ENCODE measurements at regions not wholly inside any gene's neighbourhood (a gene's known extent, or its start where the extent isn't known, plus 50 kb on each side); places are given as distances from the start of the nearest gene placed in this dataset.

DNA sequence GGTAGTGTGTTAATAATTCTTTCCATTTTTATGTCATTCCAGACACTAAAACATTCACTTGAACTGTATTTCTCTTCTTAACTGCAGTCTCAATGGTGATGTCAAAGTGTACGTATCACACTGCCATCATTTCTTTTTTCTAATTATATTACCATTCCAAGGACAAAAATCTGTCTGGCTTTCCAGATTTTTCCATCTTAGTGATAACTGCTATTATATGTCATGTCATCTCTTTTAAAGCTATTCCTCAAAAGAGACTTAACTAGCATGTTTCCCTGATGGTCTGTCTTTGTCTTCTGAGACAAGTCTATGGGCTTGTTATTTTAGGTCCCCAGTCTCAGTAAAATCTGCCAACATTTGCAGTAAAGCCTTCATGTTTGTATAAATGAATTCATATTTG lies 1207.1 kb downstream of the PCDH17 start:
- no peak for DNase-seq

DNA sequence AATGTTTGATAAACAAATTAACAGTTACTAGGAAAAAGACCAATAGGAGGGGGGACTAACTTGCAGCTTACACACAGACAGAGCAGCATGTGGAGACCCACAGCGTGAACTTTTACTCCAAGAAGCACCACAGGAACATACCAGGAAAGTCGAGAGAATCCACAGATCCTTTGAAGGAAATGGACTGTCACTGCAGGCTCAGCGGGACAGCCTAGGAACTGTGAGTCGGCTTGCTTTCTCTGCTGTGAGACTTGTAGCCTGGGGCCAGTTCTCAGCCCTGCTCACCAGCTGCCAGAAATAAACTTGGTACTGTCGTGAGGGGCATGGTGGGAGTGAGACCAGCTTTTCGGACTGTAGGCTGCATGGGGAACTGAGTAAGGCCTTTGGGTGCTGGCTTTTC lies 1211.5 kb downstream of the PCDH17 start:
- no peak for DNase-seq

DNA sequence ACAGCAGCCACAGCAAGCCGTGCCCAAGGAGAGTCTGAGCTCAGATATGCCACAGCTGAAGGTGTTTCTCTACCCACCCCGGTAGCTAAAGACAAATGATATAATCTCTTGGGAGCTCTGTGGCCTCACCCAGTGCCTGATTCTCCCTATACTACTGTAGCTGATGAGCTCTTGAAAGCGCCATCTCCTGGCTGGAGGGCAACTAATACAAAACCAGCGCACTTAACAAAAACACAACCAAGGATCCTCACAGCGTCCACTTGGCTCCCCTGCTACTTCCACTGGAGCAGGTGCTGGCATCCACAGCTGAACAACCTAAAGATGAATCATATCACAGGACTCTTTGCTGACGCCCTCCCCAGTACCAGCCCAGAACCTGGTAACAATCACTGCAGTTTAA lies 1212.0 kb downstream of the PCDH17 start:
- DNase-seq = no peak

DNA sequence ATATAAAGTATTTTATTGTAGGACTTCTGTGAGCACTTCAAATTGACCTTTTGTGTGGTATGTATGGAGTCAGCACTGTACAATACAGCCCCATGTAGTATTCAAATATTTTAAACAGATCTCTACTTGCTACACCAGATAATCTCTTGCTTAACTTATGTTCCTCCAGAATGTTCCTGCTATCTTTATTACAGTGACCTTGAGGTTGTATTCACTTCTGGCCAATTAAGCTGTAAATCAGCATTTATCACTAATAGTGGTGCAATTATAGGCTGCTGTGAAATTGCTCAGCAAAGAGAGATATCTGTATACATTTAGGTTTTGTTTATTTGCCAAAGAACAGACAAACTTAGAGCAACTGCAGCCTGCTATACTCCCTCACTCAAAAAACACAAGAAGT lies 1218.6 kb downstream of the PCDH17 start:
- peak in 1 of 2 experiments; percentile 23 for DNase-seq

DNA sequence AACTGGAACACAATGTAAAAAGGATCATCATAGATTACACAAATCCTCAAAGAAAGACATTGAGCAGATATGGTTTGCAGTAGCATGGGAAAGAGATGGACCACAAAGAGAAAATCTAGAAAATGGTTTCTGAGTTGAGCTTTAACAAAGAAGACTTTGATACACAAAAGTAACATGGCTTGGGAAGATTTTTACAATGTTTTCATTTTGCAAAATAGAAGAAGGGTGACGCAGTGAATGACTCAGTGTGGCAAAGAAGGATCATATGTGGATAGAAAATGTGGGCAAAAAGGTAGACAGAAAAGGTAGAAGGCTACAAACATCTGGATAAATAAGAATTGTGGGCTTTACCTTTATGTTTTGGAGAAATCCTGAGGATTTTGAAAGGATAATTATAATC lies 1220.5 kb downstream of the PCDH17 start:
- DNase-seq = no peak

DNA sequence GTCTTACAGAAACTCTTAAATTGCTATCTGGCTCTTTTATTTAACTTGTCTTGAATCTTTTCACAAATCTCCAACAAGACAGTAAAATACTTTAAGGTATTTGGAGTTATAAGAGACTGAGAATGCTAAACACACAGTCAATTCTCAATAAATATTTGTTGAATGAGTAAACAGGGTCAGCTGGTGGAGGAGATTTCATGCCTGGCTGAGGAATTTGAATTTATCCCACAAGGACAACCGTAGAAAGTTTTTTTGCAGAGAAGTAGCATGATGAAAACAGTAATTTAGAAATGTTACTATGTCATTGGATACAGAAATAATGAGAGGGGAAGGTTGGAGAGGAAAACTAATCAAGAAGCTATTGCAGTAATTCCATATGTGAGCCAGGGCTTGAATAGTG lies 1223.7 kb downstream of the PCDH17 start:
- DNase-seq = no peak

DNA sequence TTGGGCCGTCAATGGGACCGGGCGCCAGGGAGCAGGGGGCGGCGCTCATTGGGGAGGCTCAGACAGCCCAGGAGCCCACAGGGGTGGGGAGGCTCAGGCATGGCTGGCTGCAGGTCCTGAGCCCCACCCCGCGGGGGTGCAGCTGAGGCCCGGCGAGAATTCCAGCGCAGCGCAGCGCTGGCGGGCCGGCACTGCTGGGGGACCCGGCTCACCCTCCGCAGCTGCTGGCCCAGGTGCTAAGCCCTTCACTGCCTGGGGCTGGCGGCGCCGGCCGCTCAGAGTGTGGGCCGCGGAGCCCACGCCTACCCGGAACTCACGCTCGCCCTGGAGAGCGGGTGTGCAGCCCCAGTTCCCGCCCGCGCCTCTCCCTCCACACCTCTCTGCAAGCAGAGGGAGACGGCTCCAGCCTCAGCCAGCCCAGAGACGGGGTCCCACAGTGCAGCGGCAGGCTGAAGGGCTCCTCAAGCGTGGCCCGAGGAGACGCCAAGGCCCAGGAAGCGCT lies 1227.4 kb downstream of the PCDH17 start:
- no peak for DNase-seq

DNA sequence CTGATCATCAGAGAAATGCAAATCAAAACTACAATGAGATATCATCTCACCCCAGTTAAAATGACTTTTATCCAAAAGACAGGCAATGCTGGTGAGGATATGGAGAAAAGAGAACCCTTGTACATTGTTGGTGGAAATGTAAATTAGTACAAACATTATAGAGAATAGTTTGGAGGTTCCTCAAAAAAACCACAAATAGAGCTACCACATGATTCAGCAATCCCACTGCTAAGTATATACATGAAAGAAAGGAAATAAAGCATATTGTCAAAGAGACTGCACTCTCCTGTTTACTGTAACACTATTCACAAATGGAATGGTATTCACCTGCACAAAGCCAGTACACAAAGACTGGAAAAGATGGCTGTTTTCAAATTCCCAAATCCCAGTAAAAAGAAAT lies 1233.7 kb downstream of the PCDH17 start:
- no peak for DNase-seq

DNA sequence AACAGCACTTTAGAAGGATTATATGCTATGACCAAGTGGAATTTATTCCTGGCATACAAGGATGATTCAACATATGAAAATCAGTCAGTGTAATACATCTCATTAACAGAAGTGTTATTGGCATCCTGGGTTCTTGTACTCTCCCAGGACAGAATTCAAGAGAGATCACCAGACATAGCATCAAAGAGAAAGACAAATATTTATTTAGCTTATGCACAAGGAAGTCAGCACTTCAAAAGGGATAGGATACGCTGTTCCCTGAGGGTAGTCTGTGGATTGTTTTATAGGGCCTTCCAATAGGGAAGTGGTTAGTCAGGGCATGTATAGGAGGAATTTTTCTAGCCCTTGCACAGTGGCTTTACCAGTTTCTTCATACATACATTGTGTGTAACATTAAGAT lies 1238.0 kb downstream of the PCDH17 start:
- no peak for DNase-seq

DNA sequence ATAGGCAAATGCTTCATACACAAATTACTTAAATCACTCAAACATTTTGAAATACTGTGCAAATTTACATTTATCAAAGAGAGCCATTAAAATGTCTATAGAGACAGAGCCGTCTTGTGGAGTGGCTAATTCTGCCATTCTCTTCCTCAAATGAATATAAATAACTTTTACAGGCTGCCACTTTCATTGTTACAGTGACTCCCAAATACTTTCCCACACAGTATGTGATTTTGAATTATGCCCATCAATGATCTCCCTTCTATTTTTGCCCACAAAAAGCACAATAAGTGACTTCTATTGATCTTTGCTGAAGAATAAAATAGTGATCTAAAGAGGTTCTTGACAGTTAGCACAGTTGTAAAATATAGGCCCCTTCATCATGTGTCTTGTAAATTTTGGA lies 1244.9 kb downstream of the PCDH17 start:
- DNase-seq = no peak

DNA sequence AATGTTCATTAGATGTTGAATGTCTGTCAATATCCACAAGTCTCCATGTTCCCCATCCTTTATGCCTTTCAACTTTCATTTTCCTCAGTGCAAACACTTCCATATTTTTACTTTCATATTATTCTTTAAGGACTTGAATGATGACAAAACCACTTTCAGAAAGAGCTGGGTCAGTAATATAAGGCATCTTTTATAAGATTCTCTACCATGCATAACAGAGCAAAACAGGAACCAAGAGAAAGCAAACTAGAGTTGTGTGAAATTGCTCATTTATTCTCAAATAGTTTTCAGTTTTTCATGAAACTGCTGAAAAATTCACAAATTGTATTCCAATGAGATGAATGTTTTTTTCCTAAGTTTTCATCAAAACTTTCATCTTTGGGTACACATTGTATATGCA lies 1247.6 kb downstream of the PCDH17 start:
- no peak for DNase-seq

DNA sequence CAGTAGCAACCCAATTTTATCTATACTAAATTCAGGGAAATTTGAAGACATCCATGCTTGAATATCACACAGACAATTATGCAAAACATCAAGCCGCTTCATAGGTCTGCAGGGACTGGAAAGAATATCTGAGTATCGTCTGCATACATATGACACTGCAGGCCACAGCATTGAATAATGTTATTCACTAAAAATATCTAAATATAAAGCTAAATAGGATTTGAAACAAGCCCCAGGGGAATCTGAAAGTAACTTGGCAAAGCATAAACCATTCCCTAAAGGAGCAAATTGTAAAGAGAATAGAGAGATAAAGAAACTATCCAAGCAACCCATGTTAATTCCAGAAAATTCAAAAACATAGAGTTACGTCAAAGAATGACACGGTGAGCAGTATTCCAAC lies 1251.0 kb downstream of the PCDH17 start:
- DNase-seq = no peak

DNA sequence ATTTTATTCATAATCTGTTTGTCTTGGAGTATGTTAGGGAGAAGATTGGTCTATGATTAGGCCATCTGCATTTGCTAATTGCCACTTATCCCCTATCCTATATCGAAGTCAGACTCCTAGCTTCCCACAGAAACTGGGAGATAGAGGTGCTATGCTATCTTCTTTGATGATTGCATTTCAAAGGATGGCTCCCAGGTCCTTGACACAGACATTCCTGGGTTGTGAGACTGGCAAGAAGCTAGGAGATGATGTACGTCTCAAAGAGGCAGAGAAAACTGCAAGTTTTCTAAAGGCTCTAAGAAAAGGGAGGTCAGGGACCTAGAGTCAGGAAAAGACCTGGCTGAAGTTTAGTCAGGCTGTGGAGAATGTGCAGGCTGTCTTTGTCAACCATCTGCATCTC lies 1251.9 kb downstream of the PCDH17 start:
- DNase-seq = peak in 1 of 2 experiments; percentile 19

DNA sequence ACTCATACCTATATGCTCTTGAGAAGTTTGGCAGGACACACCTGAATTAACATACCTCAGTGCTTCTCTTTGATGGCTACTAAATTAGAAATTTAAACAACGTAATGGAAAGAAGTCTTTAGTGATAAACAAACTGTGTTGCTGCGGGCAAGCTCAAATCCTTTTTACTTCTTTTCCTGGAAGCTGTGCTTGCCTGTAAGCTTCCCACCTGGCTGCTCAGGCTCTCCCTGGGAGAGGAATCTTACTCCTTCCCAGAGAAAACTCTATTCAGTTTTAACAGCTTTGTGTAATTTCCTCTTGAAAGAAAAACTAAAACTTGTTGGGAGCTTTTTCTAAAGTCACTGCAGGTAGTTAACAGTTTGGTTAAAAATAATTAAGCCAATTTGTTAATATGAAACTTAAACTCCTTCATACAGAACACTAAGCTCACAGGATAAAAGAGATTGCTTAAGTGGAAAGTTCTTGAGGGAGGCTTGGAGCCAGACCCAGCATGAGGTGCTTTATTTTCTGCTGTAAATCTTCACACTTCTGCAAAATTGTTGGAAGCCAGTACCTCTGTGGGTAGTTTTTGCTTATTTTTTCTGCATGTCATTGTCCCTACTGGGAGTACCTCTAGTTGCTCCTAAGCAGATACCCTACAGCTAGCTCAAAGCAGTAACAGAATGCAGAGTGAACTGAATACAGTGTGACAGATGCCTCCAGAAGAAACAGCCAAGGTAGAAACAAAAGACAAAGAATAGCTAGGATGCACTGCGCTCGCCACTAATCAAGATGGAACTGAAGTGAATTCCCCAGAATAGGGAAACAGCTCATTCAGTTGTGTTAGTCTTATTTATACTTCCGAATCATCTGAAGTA lies 1253.0 kb downstream of the PCDH17 start:
- no peak for DNase-seq

DNA sequence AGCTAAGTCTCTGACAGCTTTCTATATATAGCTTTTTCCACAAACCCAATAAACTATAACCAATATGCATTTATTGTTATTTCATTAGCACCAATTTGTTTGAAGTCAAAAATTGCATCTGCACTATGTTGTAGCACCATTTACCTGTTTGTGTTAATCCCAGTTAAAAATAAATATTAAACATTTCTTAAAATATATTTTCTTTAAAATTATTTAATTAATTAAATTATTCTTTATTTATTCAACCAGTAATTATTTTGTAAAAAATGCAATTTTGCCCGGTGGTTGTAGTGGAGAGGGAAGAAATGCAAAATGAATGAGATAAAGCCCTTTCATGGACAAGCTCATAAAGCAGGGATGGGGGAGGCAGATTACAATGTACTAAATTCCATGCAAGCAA lies 1257.9 kb downstream of the PCDH17 start:
- DNase-seq = no peak

DNA sequence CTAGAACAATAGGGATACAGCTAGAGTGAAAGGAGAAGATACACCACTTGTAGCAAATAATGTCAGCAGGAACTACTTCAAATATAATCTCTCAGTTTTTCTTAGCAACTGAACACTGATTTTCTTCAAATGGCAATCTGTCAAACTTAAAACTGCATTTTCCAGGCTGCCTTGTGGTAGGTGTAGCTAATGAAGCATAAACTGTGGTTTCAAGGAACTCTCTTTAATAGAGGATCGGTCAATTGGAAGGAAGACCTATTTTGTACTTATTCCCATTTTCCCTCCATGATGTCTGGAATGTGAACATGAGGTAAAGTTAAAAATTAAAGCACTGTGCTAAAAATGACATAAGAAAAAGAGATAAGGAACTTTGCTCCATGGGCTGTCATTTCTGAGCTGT lies 1261.9 kb downstream of the PCDH17 start:
- DNase-seq = no peak

DNA sequence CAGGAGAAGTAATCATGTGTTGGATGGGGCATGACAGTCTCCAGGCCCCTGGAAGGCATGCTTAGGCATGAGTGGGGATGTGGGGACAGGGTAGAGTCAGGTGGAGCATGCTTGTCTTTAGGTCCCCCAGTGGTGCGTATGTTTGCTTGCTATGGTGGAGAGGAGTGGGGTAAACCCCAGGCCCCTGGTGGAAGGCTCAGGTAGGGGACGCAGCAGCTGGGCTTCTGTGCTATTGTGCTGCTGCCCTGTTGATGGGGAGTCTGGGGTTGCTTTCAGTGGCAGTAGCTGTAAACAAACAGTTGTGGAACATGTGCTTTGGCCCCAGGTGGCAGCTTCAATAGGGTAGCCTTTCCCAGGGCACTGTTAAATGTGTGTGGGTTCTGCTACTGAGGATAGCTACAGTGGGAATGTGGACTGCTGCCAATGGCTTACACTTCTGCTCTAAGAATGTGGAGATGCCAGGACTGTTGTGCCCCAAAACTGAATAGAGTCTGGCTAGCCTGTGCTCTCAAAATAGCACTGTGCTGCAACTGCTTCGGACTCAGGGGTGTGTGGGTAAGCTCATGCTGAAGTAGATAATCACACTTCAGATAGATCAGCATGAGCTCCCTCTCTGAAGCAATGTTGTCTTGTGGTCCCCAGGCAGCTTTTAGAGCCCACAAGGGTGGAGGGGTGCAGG lies 1257.3 kb downstream of the DIAPH3 start:
- no peak for DNase-seq

DNA sequence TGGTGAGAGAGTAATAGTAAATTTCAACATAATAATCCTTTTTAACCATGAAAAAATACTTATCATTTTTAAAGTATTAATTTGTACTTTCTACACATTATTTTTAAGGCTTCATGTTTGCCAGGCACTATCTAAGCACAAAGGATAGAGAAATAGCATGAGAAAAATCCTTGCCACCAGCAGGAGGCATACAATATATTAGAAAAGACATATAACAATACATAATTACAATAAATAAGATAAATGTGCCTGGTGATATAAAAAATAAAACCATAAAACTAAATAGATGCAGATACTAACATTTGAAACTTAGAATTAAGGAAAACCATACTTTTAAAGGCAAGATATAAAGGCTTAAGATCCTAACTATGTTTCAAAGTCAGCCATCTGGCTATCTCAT lies 1256.4 kb downstream of the DIAPH3 start:
- DNase-seq = peak in 1 of 2 experiments; percentile 2

DNA sequence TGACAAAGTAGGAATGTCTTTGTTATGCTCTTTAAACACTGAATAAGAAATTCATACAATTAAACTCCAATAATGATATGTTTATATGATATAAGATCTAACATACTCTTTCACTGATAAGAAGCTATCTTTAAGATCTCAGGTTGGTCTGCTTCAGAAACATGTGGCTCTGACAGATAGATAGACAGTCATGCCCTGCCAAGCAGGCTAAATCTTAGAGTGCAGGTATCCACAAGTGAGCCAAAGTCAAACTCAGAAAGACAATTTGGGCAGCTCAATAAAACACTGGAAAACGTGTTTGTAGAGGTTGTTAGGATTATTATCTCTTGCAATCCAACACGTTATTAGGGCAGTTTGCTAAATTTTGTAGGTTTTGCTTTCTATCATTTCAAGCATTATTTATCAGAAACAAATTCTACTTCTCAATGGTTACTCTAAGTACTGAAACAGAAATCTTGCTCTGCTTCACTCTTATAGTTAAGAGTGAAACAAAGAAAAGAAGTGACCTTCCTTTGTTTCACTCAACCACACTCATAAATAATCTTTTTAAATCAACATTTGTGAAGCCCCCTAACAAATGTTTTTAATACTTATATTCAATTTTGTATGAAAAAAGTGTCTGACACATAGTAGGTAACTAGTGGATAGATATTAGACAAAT lies 1255.6 kb downstream of the DIAPH3 start:
- DNase-seq = no peak

DNA sequence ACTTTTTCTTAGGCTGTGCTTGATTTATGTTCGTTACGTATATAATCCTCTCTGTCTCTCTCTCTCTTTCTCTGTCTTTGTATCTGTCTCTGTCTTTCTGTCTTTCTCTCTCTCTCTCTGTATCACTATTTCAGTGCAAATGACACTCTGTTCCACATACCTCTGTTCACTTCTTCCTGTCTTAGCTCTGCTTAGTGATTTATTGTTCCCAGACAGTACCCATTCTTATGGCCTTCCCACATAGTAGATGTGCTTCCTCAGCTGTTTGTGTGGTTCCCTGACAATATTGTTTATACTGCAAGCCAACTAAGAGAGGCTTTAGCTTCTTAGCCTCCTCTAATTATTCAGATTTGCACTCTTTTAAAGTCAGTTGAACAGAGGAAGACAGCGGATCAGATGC lies 1244.2 kb downstream of the DIAPH3 start:
- no peak for DNase-seq

DNA sequence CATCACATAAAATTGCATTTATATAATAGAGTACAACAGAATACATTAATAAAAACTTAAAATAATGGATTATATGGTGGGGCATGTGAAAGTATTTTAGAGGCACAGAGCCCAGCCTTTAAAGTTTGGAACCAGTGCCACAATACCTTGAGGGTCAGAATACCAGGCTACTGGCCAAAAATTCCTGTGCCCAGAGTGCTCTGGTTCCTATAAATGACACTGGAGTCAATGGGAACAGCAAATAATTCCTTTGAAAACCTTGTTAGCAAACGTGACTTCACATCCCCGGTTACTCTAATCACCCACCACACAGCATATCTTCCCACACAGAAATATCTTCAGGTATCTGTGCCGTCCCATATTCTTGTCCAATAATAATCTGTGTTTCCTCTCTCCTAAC lies 1242.6 kb downstream of the DIAPH3 start:
- no peak for DNase-seq

DNA sequence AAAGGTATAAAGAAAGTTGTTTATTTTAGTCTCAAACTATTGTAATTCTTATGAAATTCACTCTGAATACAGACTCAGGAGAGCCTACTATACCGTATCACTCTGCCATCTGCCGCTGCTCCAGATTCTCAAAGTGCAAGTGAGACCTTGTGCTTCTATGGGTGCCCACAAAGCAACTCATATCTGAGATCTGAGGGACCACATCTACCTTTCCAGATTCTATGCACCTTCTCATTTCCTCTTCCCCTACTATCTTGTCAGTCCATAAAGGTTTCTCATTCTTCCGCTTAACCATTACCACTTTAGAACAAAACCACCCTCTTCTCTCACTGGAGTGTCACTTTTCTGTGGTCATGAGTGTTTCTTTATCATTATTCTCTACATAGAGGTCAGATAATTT lies 1236.9 kb downstream of the DIAPH3 start:
- no peak for DNase-seq

DNA sequence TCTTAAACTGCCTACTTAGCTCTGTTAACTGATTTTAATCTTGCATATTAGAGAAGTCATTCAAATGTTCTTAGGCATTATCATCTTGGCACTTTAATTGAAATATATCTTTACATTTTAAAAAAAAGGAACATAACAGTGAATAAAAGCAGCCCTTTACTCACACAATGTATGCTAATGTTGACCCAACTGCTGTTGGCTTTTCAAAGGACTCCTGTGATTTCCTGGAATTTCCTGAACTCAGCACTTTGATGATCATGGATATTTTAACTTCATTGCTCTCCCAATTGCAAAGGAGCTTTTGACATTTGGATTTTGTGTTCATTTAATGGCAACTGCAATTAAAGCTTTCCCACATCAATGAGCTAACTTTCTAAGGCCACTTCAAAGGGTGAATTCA lies 1230.3 kb downstream of the DIAPH3 start:
- DNase-seq = no peak

DNA sequence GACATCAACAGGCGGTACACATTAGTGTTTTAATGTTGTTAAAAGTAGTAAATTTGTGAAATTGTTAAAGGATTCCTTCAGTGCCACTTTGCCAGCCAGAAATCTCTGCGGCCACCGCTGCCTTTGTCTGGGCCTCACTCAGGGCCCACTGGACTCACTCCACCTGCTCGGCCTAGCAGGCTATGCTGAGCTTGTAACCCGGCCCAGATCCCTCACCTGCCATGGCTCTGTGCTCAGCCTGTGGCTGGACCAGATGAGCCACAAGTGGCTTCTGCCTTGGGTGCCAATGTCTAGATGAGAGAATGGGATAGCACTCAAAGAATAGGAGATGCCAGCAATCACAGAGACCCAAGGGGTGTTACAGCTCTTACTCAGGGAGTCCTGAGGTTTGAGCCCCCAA lies 1228.0 kb downstream of the DIAPH3 start:
- DNase-seq = no peak
